ENCODE measurements at regions not wholly inside any gene's neighbourhood (a gene's known extent, or its start where the extent isn't known, plus 50 kb on each side); places are given as distances from the start of the nearest gene placed in this dataset.

GRCh38 chr13:103282571-103283450 is 216.6 kb upstream of the SLC10A2 start:
- peaks cover 28% of the 10 kb centered on the region for H3K4me1 Mint-ChIP-seq (ENCODE audit: low read depth)
- H3K27me3 Mint-ChIP-seq (ENCODE audit: low read depth): no peaks in the 10 kb centered on the region
- TF ChIP-seq CTCF (IDR thresholded peaks at IDR 0.05): no peak
- peak overlapping the region; percentile 94 for H3K27ac Mint-ChIP-seq (ENCODE audit: unreplicated experiment)
- no peaks in the 10 kb centered on the region for H3K36me3 Mint-ChIP-seq (ENCODE audit: low read depth)
- DNase-seq (ENCODE audit: low spot score): no peak
- H3K4me3 Mint-ChIP-seq (ENCODE audit: unreplicated experiment): peak overlapping the region; percentile 50
- H3K9me3 Mint-ChIP-seq (ENCODE audit: low read depth): no peaks in the 10 kb centered on the region

GRCh38 chr13:103277959-103278694 is 211.9 kb upstream of the SLC10A2 start:
- no peak overlapping the region for H3K27ac Mint-ChIP-seq (ENCODE audit: unreplicated experiment)
- H3K4me1 Mint-ChIP-seq (ENCODE audit: low read depth): peaks cover 19% of the 10 kb centered on the region
- peak; percentile 29 for TF ChIP-seq CTCF (IDR thresholded peaks at IDR 0.05)
- no peak overlapping the region for H3K4me3 Mint-ChIP-seq (ENCODE audit: unreplicated experiment)
- H3K36me3 Mint-ChIP-seq (ENCODE audit: low read depth): no peaks in the 10 kb centered on the region
- no peaks in the 10 kb centered on the region for H3K9me3 Mint-ChIP-seq (ENCODE audit: low read depth)
- no peaks in the 10 kb centered on the region for H3K27me3 Mint-ChIP-seq (ENCODE audit: low read depth)
- no peak for DNase-seq (ENCODE audit: low spot score)

GRCh38 chr13:103276775-103277498 is 210.7 kb upstream of the SLC10A2 start:
- Mint-ChIP-seq H3K4me3 (ENCODE audit: unreplicated experiment) (no peak overlapping the region), H3K27ac (ENCODE audit: unreplicated experiment) (no peak overlapping the region), H3K4me1 (ENCODE audit: low read depth) (peaks cover 7% of the 10 kb centered on the region), H3K36me3 (ENCODE audit: low read depth) (no peaks in the 10 kb centered on the region), H3K27me3 (ENCODE audit: low read depth) (no peaks in the 10 kb centered on the region), H3K9me3 (ENCODE audit: low read depth) (no peaks in the 10 kb centered on the region)
- no peak for DNase-seq (ENCODE audit: low spot score)
- no peak for TF ChIP-seq CTCF (IDR thresholded peaks at IDR 0.05)

GRCh38 chr13:103275722-103276121 is 209.5 kb upstream of the SLC10A2 start:
- Mint-ChIP-seq H3K4me3 (ENCODE audit: unreplicated experiment) (no peak overlapping the region), H3K27ac (ENCODE audit: unreplicated experiment) (no peak overlapping the region), H3K9me3 (ENCODE audit: low read depth) (no peaks in the 10 kb centered on the region), H3K36me3 (ENCODE audit: low read depth) (no peaks in the 10 kb centered on the region), H3K4me1 (ENCODE audit: low read depth) (peaks cover 2% of the 10 kb centered on the region), H3K27me3 (ENCODE audit: low read depth) (no peaks in the 10 kb centered on the region)
- no peak for DNase-seq (ENCODE audit: low spot score)
- TF ChIP-seq CTCF (IDR thresholded peaks at IDR 0.05): no peak

- TF ChIP-seq CTCF (IDR thresholded peaks at IDR 0.05): no peak
- Mint-ChIP-seq H3K36me3 (ENCODE audit: low read depth) (no peaks in the 10 kb centered on the region), H3K9me3 (ENCODE audit: low read depth) (no peaks in the 10 kb centered on the region), H3K4me1 (ENCODE audit: low read depth) (peaks cover 2% of the 10 kb centered on the region), H3K27ac (ENCODE audit: unreplicated experiment) (no peak overlapping the region), H3K27me3 (ENCODE audit: low read depth) (no peaks in the 10 kb centered on the region), H3K4me3 (ENCODE audit: unreplicated experiment) (no peak overlapping the region)
- no peak for DNase-seq (ENCODE audit: low spot score)
Observed at GRCh38 chr13:103275081-103275480, 208.9 kb upstream of the SLC10A2 start.

Measured in chondrocyte (in vitro differentiated cells).